ENCODE measurements at regions not wholly inside any gene's neighbourhood (a gene's known extent, or its start where the extent isn't known, plus 50 kb on each side); places are given as distances from the start of the nearest gene placed in this dataset.
A peak's percentile ranks its signal among the peaks of the same experiment; 100 is the strongest.

- H3K4me3 ChIP-seq (ENCODE audit: low read depth, low read length): no peak overlapping the region
- no peaks in the 10 kb centered on the region for H3K9me3 ChIP-seq (ENCODE audit: control insufficient read depth, insufficient read depth, low read length)
- CTCF ChIA-PET: no interaction called here
- DNase-seq (ENCODE audit: low read depth, low spot score): no peak
- no peak overlapping the region for H3K27ac ChIP-seq (ENCODE audit: low read depth, low read length)
- TF ChIP-seq, protein P1, sequence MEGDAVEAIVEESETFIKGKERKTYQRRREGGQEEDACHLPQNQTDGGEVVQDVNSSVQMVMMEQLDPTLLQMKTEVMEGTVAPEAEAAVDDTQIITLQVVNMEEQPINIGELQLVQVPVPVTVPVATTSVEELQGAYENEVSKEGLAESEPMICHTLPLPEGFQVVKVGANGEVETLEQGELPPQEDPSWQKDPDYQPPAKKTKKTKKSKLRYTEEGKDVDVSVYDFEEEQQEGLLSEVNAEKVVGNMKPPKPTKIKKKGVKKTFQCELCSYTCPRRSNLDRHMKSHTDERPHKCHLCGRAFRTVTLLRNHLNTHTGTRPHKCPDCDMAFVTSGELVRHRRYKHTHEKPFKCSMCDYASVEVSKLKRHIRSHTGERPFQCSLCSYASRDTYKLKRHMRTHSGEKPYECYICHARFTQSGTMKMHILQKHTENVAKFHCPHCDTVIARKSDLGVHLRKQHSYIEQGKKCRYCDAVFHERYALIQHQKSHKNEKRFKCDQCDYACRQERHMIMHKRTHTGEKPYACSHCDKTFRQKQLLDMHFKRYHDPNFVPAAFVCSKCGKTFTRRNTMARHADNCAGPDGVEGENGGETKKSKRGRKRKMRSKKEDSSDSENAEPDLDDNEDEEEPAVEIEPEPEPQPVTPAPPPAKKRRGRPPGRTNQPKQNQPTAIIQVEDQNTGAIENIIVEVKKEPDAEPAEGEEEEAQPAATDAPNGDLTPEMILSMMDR (IDR thresholded peaks at IDR 0.05; ENCODE audit: low read depth, low read length): no peak
- POLR2A ChIA-PET: no interaction called here
- H3K27me3 ChIP-seq (ENCODE audit: control insufficient read depth, insufficient read depth, low read length): no peaks in the 10 kb centered on the region
These were observed 615.1 kb upstream of the NETO1 start for GRCh38 chr18:73482901-73483300.

GRCh38 chr18:73479477-73479876 is 611.7 kb upstream of the NETO1 start:
- Histone ChIP-seq H3K27me3 (ENCODE audit: control insufficient read depth, insufficient read depth, low read length) (no peaks in the 10 kb centered on the region), H3K27ac (ENCODE audit: low read depth, low read length) (no peak overlapping the region), H3K4me3 (ENCODE audit: low read depth, low read length) (no peak overlapping the region), H3K9me3 (ENCODE audit: control insufficient read depth, insufficient read depth, low read length) (no peaks in the 10 kb centered on the region)
- POLR2A ChIA-PET: no interaction called here
- no peak for DNase-seq (ENCODE audit: low read depth, low spot score)
- TF ChIP-seq, protein P1 (IDR thresholded peaks at IDR 0.05; ENCODE audit: low read depth, low read length): no peak
- CTCF ChIA-PET: no interaction called here

DNA sequence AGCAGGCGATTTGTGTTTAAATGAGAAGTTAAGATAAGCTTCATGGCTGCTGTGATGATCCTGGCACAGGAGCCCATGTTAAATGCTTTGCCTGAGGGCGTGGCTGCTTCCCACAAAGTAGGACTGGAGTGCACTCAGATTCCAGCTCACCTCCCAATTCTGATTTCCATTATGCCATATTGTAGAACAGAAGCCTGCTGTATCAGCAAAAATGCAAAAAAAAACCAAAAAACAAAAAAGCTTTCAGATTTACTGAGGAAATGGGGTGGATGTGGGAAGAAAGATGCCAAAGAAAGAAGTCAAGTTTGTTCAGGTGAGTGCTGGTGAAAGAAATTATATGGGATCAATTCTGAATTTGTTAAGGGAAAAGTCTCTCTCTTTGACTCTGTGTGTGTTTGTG is 610.4 kb upstream of the NETO1 start:
- DNase-seq (ENCODE audit: low read depth, low spot score): no peak
- CTCF ChIA-PET: interaction anchor here (1.1 kb wide), 1 partner anchor 8 kb away, joined by 3 read pairs; no protein-coding TSS in a partner anchor
- H3K27me3 ChIP-seq (ENCODE audit: control insufficient read depth, insufficient read depth, low read length): no peaks in the 10 kb centered on the region
- H3K9me3 ChIP-seq (ENCODE audit: control insufficient read depth, insufficient read depth, low read length): no peaks in the 10 kb centered on the region
- H3K4me3 ChIP-seq (ENCODE audit: low read depth, low read length): no peak overlapping the region
- POLR2A ChIA-PET: interaction anchor here (0.5 kb wide), 1 partner anchor 185 kb away, joined by 3 read pairs; no protein-coding TSS in a partner anchor
- no peak overlapping the region for H3K27ac ChIP-seq (ENCODE audit: low read depth, low read length)
- TF ChIP-seq, protein P1 (IDR thresholded peaks at IDR 0.05; ENCODE audit: low read depth, low read length): no peak

DNA sequence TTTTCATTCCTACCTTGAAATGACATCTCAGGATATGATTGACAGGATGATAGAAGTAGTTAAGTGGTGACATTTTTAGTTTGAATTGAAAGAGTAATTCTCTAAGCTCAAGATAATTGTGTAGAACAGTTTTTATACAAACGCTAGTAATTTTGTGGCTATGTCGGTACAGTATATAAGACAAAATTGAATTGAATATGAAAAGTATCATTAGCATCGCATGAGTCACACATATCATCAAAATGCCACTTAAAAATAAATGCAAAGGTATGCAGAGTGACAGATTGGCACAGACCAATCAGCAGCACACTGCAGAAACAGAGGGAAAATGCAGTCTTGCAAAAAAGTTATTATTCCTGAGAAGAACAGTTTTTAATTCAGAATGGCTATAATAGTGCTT is 608.2 kb upstream of the NETO1 start:
- TF ChIP-seq, protein P1 (IDR thresholded peaks at IDR 0.05; ENCODE audit: low read depth, low read length): no peak
- no peak overlapping the region for H3K4me3 ChIP-seq (ENCODE audit: low read depth, low read length)
- no peaks in the 10 kb centered on the region for H3K9me3 ChIP-seq (ENCODE audit: control insufficient read depth, insufficient read depth, low read length)
- CTCF ChIA-PET: no interaction called here
- POLR2A ChIA-PET: no interaction called here
- no peak for DNase-seq (ENCODE audit: low read depth, low spot score)
- H3K27ac ChIP-seq (ENCODE audit: low read depth, low read length): no peak overlapping the region
- no peaks in the 10 kb centered on the region for H3K27me3 ChIP-seq (ENCODE audit: control insufficient read depth, insufficient read depth, low read length)

DNA sequence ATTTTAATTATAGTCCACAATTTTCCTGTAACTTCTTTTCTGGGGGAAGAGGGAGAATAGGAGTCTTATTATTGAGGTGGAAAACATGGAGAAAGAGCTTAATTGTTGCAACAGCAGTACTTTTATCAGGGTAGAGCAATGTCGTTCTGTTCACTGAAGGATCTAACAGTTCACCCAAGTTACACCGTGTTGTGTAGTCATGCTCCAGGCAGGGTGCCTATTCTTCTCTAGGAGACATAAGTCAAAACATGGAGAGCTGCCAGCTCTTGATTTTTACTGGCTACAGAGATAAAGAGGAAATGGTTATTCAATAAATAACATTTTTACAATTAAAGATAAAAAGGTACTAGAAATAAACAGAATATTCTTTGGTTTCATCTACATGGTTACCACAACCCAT is 594.3 kb upstream of the NETO1 start:
- POLR2A ChIA-PET: no interaction called here
- Histone ChIP-seq H3K4me3 (ENCODE audit: low read depth, low read length) (no peak overlapping the region), H3K9me3 (ENCODE audit: control insufficient read depth, insufficient read depth, low read length) (no peaks in the 10 kb centered on the region), H3K27me3 (ENCODE audit: control insufficient read depth, insufficient read depth, low read length) (no peaks in the 10 kb centered on the region), H3K27ac (ENCODE audit: low read depth, low read length) (no peak overlapping the region)
- TF ChIP-seq, protein P1 (IDR thresholded peaks at IDR 0.05; ENCODE audit: low read depth, low read length): no peak
- DNase-seq (ENCODE audit: low read depth, low spot score): peak; percentile 54
- CTCF ChIA-PET: no interaction called here
